ENCODE measurements at regions not wholly inside any gene's neighbourhood (a gene's known extent, or its start where the extent isn't known, plus 50 kb on each side); places are given as distances from the start of the nearest gene placed in this dataset.

DNA sequence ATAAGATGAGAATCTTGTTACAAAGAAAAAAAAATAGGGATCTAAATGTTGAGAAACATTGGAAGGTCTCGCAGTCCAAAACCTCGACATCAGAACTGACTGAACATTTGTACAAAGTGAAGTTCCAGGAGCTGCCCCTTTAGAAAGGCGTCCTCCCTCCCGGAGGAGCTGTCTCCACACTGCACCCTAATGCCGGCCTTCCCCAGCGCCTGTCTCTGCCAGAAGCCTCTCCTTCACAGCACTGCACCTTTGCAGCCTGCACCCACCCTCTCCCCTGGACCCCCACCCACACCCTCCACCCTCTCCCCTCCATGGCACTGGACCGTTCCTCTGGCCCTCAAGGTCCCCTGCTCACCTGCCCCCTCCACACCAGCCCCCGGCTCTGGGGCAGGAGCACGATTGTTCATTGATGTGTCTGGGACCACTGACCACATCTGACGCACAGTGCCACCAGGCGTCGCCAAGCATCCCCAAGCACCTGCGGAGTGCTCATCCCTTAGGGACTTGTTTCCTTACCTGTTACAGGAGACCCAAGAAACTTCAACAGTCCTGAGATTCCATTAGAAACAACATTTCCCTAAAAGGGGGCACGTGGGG, 90.3 kb upstream of the SNTG2 start:
- Histone ChIP-seq H3K56ac (ENCODE audit: low read length) (no peak overlapping the region), H3K27ac (ENCODE audit: low read depth, low read length) (no peak overlapping the region), H3K4me3 (ENCODE audit: low read length) (no peak overlapping the region), H2BK120ac (ENCODE audit: low read depth, low read length) (no peak overlapping the region), H2AK5ac (ENCODE audit: low read length) (no peak overlapping the region), H3K27me3 (ENCODE audit: insufficient read depth, low read length, poor library complexity) (no peaks in the 10 kb centered on the region), H4K5ac (ENCODE audit: low read length) (no peak overlapping the region), H3K23ac (ENCODE audit: low read length) (no peak overlapping the region), H3K79me2 (ENCODE audit: control insufficient read depth, insufficient read depth, low read length) (no peaks in the 10 kb centered on the region), H3K4me2 (ENCODE audit: low read length) (no peak overlapping the region), H2BK5ac (ENCODE audit: low read length) (no peak overlapping the region), H3K4me1 (ENCODE audit: control insufficient read depth, low read depth, low read length) (no peaks in the 10 kb centered on the region), H3K79me1 (ENCODE audit: low read length) (no peaks in the 10 kb centered on the region), H3K36me3 (ENCODE audit: control insufficient read depth, insufficient read depth, low read length) (no peaks in the 10 kb centered on the region), H3K9ac (ENCODE audit: low read length) (no peak overlapping the region), H3K4ac (ENCODE audit: low read depth, low read length) (no peak overlapping the region), H4K8ac (ENCODE audit: low read depth, low read length) (no peak overlapping the region), H3K18ac (ENCODE audit: low read length) (no peak overlapping the region), H2BK15ac (replicated peaks; ENCODE audit: low read depth) (no peak overlapping the region)
- no peak for DNase-seq
- WGBS (ENCODE audit: extremely low coverage, insufficient coverage, low lambda C conversion rate), result no CpG with 5 or more reads among the region's 14 CpGs

DNA sequence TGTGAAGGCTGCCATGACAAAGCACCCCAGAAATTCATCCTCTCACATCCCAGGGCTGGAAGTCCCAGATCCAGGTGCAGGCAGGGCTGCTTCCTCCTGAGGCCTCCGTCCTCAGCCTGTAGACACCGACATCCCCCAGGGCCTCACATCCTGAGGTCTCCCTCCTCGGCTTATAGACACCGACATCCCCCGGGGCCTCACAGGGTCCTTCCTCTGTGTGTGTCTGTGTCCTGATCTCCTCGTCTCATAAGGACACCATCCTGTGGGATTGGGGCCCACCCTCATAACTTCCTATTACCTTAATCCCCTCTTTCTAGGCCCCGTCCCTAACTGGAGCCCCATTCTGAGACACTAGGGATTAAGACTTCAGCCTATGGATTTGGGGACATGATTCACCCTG, 92.0 kb upstream of the SNTG2 start:
- Histone ChIP-seq H4K8ac (ENCODE audit: low read depth, low read length) (no peak overlapping the region), H3K36me3 (ENCODE audit: control insufficient read depth, insufficient read depth, low read length) (no peaks in the 10 kb centered on the region), H2BK15ac (replicated peaks; ENCODE audit: low read depth) (no peak overlapping the region), H3K79me1 (ENCODE audit: low read length) (no peaks in the 10 kb centered on the region), H3K23ac (ENCODE audit: low read length) (no peak overlapping the region), H3K56ac (ENCODE audit: low read length) (no peak overlapping the region), H4K5ac (ENCODE audit: low read length) (no peak overlapping the region), H3K4ac (ENCODE audit: low read depth, low read length) (no peak overlapping the region), H3K18ac (ENCODE audit: low read length) (no peak overlapping the region), H3K4me1 (ENCODE audit: control insufficient read depth, low read depth, low read length) (no peaks in the 10 kb centered on the region), H2BK120ac (ENCODE audit: low read depth, low read length) (no peak overlapping the region), H3K27ac (ENCODE audit: low read depth, low read length) (no peak overlapping the region), H3K9ac (ENCODE audit: low read length) (no peak overlapping the region), H3K4me2 (ENCODE audit: low read length) (no peak overlapping the region), H2BK5ac (ENCODE audit: low read length) (no peak overlapping the region), H3K27me3 (ENCODE audit: insufficient read depth, low read length, poor library complexity) (no peaks in the 10 kb centered on the region), H3K79me2 (ENCODE audit: control insufficient read depth, insufficient read depth, low read length) (no peaks in the 10 kb centered on the region), H3K4me3 (ENCODE audit: low read length) (no peak overlapping the region), H2AK5ac (ENCODE audit: low read length) (no peak overlapping the region)
- no CpG with 5 or more reads among the region's 7 CpGs for WGBS (ENCODE audit: extremely low coverage, insufficient coverage, low lambda C conversion rate)
- no peak for DNase-seq

DNA sequence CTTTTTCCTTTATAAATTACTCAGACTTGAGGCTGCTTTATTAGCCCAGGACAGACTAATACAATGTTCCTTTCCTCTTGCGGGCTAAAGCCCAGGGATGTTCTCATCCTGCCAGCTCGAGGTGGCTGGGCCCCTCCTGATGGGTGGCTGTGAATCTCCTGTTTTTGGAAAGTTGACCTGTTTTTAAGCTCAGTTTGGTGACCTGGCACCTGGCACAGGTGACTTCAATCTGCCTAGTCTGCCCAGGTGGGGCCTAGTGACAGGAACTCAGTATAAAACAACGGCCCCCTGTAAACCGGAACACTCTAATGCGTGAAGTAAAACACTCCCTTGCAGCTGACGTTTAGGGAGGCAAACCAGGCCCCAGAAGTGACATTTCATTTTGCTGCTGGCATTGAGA, 92.7 kb upstream of the SNTG2 start:
- no peak overlapping the region for H3K4me3 ChIP-seq (ENCODE audit: low read length)
- H4K5ac ChIP-seq (ENCODE audit: low read length), result no peak overlapping the region
- no peak overlapping the region for H3K56ac ChIP-seq (ENCODE audit: low read length)
- H2BK5ac ChIP-seq (ENCODE audit: low read length), result no peak overlapping the region
- H2BK120ac ChIP-seq (ENCODE audit: low read depth, low read length), result no peak overlapping the region
- H4K8ac ChIP-seq (ENCODE audit: low read depth, low read length), result no peak overlapping the region
- no peak overlapping the region for H3K27ac ChIP-seq (ENCODE audit: low read depth, low read length)
- H2AK5ac ChIP-seq (ENCODE audit: low read length), result no peak overlapping the region
- no CpG with 5 or more reads among the region's 6 CpGs for WGBS (ENCODE audit: extremely low coverage, insufficient coverage, low lambda C conversion rate)
- no peak overlapping the region for H2BK15ac ChIP-seq (replicated peaks; ENCODE audit: low read depth)
- no peak overlapping the region for H3K9ac ChIP-seq (ENCODE audit: low read length)
- no peak overlapping the region for H3K23ac ChIP-seq (ENCODE audit: low read length)
- H3K4me2 ChIP-seq (ENCODE audit: low read length), result no peak overlapping the region
- H3K79me1 ChIP-seq (ENCODE audit: low read length), result no peaks in the 10 kb centered on the region
- H3K36me3 ChIP-seq (ENCODE audit: control insufficient read depth, insufficient read depth, low read length), result no peaks in the 10 kb centered on the region
- DNase-seq, result no peak
- no peaks in the 10 kb centered on the region for H3K4me1 ChIP-seq (ENCODE audit: control insufficient read depth, low read depth, low read length)
- H3K79me2 ChIP-seq (ENCODE audit: control insufficient read depth, insufficient read depth, low read length), result no peaks in the 10 kb centered on the region
- H3K27me3 ChIP-seq (ENCODE audit: insufficient read depth, low read length, poor library complexity), result no peaks in the 10 kb centered on the region
- H3K4ac ChIP-seq (ENCODE audit: low read depth, low read length), result no peak overlapping the region
- H3K18ac ChIP-seq (ENCODE audit: low read length), result no peak overlapping the region

DNA sequence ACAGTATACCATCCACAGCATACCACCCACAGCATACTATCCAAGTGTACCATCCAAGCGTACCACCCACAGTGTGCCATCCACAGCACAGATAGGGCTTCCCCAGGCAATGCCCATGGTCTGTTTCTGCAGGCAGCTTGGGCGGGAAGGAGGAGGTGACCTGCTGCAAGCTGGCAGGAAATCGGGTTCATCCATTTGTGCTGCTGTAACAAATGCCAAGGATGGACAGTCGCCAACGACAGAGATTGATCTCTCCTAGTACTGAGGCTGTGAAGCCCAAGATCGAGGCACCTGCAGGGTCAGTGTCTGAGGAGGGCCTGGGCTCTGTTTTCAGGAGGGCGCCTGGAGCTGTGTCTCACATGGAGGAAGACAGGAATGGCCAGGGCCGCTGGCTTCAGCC, 93.6 kb upstream of the SNTG2 start:
- Histone ChIP-seq H3K9ac (ENCODE audit: low read length) (no peak overlapping the region), H3K4me1 (ENCODE audit: control insufficient read depth, low read depth, low read length) (no peaks in the 10 kb centered on the region), H4K5ac (ENCODE audit: low read length) (no peak overlapping the region), H3K79me1 (ENCODE audit: low read length) (no peaks in the 10 kb centered on the region), H3K27me3 (ENCODE audit: insufficient read depth, low read length, poor library complexity) (no peaks in the 10 kb centered on the region), H3K18ac (ENCODE audit: low read length) (no peak overlapping the region), H3K79me2 (ENCODE audit: control insufficient read depth, insufficient read depth, low read length) (no peaks in the 10 kb centered on the region), H3K4ac (ENCODE audit: low read depth, low read length) (no peak overlapping the region), H2BK5ac (ENCODE audit: low read length) (no peak overlapping the region), H4K8ac (ENCODE audit: low read depth, low read length) (no peak overlapping the region), H2BK15ac (replicated peaks; ENCODE audit: low read depth) (no peak overlapping the region), H3K4me3 (ENCODE audit: low read length) (no peak overlapping the region), H2AK5ac (ENCODE audit: low read length) (no peak overlapping the region), H3K56ac (ENCODE audit: low read length) (no peak overlapping the region), H3K23ac (ENCODE audit: low read length) (no peak overlapping the region), H3K4me2 (ENCODE audit: low read length) (no peak overlapping the region), H3K27ac (ENCODE audit: low read depth, low read length) (no peak overlapping the region), H3K36me3 (ENCODE audit: control insufficient read depth, insufficient read depth, low read length) (no peaks in the 10 kb centered on the region), H2BK120ac (ENCODE audit: low read depth, low read length) (no peak overlapping the region)
- DNase-seq, result no peak
- no CpG with 5 or more reads among the region's 8 CpGs for WGBS (ENCODE audit: extremely low coverage, insufficient coverage, low lambda C conversion rate)

DNA sequence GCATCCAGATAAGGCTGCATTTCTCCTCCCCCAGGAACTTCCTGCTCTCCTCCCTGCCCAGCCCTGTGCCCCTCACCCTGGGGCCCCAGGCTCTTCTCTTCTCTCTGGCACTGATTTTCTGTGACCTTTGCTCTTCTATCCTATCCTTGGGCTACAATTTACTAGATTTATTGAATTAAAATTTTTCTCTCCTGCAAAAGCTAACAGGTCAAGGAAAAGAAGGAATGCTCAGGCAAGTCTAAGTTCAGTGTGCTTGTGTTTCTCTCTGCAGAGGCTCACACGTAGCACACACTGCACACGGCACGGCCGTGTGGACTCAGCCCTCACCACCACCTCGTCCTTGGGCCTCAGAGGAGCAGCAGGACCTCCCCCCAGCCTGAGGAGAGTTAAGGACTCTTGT, 94.2 kb upstream of the SNTG2 start:
- no CpG with 5 or more reads among the region's 5 CpGs for WGBS (ENCODE audit: extremely low coverage, insufficient coverage, low lambda C conversion rate)
- DNase-seq, result no peak
- no peaks in the 10 kb centered on the region for H3K4me1 ChIP-seq (ENCODE audit: control insufficient read depth, low read depth, low read length)

DNA sequence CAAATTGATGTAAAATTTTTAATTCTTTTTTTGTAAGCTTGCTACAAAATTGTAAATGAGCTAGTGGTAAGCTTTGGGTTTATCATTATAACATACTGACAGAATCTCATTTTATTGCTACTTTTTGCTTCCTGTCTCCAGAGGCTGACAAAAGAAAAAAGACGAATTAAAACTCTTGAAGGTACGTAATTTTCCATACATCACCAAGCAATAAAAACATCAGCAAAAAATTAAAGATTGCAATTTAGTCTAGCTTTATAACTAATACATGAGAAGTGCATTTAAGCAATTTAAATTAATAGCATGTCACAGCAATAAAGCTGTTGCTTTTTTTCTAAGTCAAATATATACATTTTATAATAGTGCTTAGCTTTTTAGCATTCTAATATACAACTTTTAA, 94.6 kb upstream of the SNTG2 start:
- Histone ChIP-seq H3K79me1 (ENCODE audit: low read length) (no peaks in the 10 kb centered on the region), H4K8ac (ENCODE audit: low read depth, low read length) (no peak overlapping the region), H3K4me3 (ENCODE audit: low read length) (no peak overlapping the region), H2BK120ac (ENCODE audit: low read depth, low read length) (no peak overlapping the region), H3K4ac (ENCODE audit: low read depth, low read length) (no peak overlapping the region), H3K27me3 (ENCODE audit: insufficient read depth, low read length, poor library complexity) (no peaks in the 10 kb centered on the region), H3K23ac (ENCODE audit: low read length) (no peak overlapping the region), H3K36me3 (ENCODE audit: control insufficient read depth, insufficient read depth, low read length) (no peaks in the 10 kb centered on the region), H2BK5ac (ENCODE audit: low read length) (no peak overlapping the region), H3K9ac (ENCODE audit: low read length) (no peak overlapping the region), H3K18ac (ENCODE audit: low read length) (no peak overlapping the region), H3K79me2 (ENCODE audit: control insufficient read depth, insufficient read depth, low read length) (no peaks in the 10 kb centered on the region), H3K56ac (ENCODE audit: low read length) (no peak overlapping the region), H4K5ac (ENCODE audit: low read length) (no peak overlapping the region), H3K27ac (ENCODE audit: low read depth, low read length) (no peak overlapping the region), H2BK15ac (replicated peaks; ENCODE audit: low read depth) (no peak overlapping the region), H2AK5ac (ENCODE audit: low read length) (no peak overlapping the region), H3K4me2 (ENCODE audit: low read length) (no peak overlapping the region), H3K4me1 (ENCODE audit: control insufficient read depth, low read depth, low read length) (no peaks in the 10 kb centered on the region)
- DNase-seq, result no peak
- WGBS (ENCODE audit: extremely low coverage, insufficient coverage, low lambda C conversion rate), result no CpG with 5 or more reads among the region's 2 CpGs

More for the DNA sequence above, 94.2 kb upstream of the SNTG2 start:
- H2BK5ac ChIP-seq (ENCODE audit: low read length), result no peak overlapping the region
- no peak overlapping the region for H3K4me3 ChIP-seq (ENCODE audit: low read length)
- no peak overlapping the region for H2BK120ac ChIP-seq (ENCODE audit: low read depth, low read length)
- no peak overlapping the region for H4K8ac ChIP-seq (ENCODE audit: low read depth, low read length)
- H2BK15ac ChIP-seq (replicated peaks; ENCODE audit: low read depth), result no peak overlapping the region
- no peaks in the 10 kb centered on the region for H3K79me1 ChIP-seq (ENCODE audit: low read length)
- no peaks in the 10 kb centered on the region for H3K27me3 ChIP-seq (ENCODE audit: insufficient read depth, low read length, poor library complexity)
- no peak overlapping the region for H4K5ac ChIP-seq (ENCODE audit: low read length)
- H2AK5ac ChIP-seq (ENCODE audit: low read length), result no peak overlapping the region
- H3K79me2 ChIP-seq (ENCODE audit: control insufficient read depth, insufficient read depth, low read length), result no peaks in the 10 kb centered on the region
- H3K4me2 ChIP-seq (ENCODE audit: low read length), result no peak overlapping the region
- H3K36me3 ChIP-seq (ENCODE audit: control insufficient read depth, insufficient read depth, low read length), result no peaks in the 10 kb centered on the region
- no peak overlapping the region for H3K23ac ChIP-seq (ENCODE audit: low read length)
- no peak overlapping the region for H3K56ac ChIP-seq (ENCODE audit: low read length)
- no peak overlapping the region for H3K27ac ChIP-seq (ENCODE audit: low read depth, low read length)
- H3K18ac ChIP-seq (ENCODE audit: low read length), result no peak overlapping the region
- no peak overlapping the region for H3K9ac ChIP-seq (ENCODE audit: low read length)
- no peak overlapping the region for H3K4ac ChIP-seq (ENCODE audit: low read depth, low read length)
